IMR-90 (cell line): ENCODE measurements at regions not wholly inside any gene's neighbourhood (a gene's known extent, or its start where the extent isn't known, plus 50 kb on each side); places are given as distances from the start of the nearest gene placed in this dataset.

ENCODE experiments used
- ATAC-seq: fragments of 200-7000 bp; cut with Tn5 transposase; 2 replicates; pipeline ENCODE4 v1.9.1; 2020; ENCODE audit warnings: low read depth, mild to moderate bottlenecking, moderate library complexity
- BruUV-seq: library from RNA; stranded (reverse); fragments of 400-500 nt; replicated peaks from 2 replicates; lab custom pipeline; 2021; lab: Mats Ljungman, UMichigan
- CTCF ChIA-PET: fragments of 300-600 bp; formaldehyde crosslinking; extraction: SDS; loops from one replicate; lab custom pipeline; 2021; ENCODE audit warnings: antibody characterized with exemption; lab: Yijun Ruan, JAX
- POLR2A ChIA-PET: fragments of 300-600 bp; sonication (Branson Sonifier 250); formaldehyde crosslinking; loops from one replicate; lab custom pipeline; 2022; ENCODE audit warnings: antibody characterized with exemption; ENCODE audit not compliant: unreplicated experiment; lab: Charles Lee
- DNase-seq: peaks from one replicate; pipeline ENCODE4 v3.0.0; 2013
- H2AFZ ChIP-seq: replicated peaks from 2 replicates; pipeline ENCODE3; 2013; ENCODE audit warnings: low read length, mild to moderate bottlenecking; ENCODE audit not compliant: poor library complexity
- H2AK5ac ChIP-seq: 2 replicates; pipeline ENCODE4 v1.6.1; 2013; ENCODE audit warnings: low read depth, low read length, inconsistent platforms
- H2AK9ac ChIP-seq: replicated peaks from 2 replicates; pipeline ENCODE3; 2013; ENCODE audit warnings: mild to moderate bottlenecking, low read depth, low read length, moderate library complexity; ENCODE audit not compliant: poor library complexity
- H2BK120ac ChIP-seq: 2 replicates; pipeline ENCODE4 v1.6.1; 2013; ENCODE audit warnings: low read depth, low read length, inconsistent platforms
- H2BK15ac ChIP-seq: 3 replicates; pipeline ENCODE4 v1.6.1; 2013; ENCODE audit warnings: low read depth, low read length, inconsistent platforms
- H2BK20ac ChIP-seq: 2 replicates; pipeline ENCODE4 v1.6.1; 2013; ENCODE audit warnings: low read depth, mild to moderate bottlenecking, inconsistent platforms, low read length, moderate library complexity
- H2BK5ac ChIP-seq: 2 replicates; pipeline ENCODE4 v1.6.1; 2013; ENCODE audit warnings: mild to moderate bottlenecking, low read depth, low read length, inconsistent platforms; ENCODE audit not compliant: poor library complexity, severe bottlenecking
- H3K14ac ChIP-seq: replicated peaks from 2 replicates; pipeline ENCODE4 v1.6.1; 2013; ENCODE audit warnings: low read depth, low read length, inconsistent platforms
- H3K18ac ChIP-seq: 2 replicates; pipeline ENCODE4 v1.6.1; 2013; ENCODE audit warnings: low read depth, low read length, control low read depth
- H3K23ac ChIP-seq: 2 replicates; pipeline ENCODE4 v1.6.1; 2013; ENCODE audit warnings: low read depth, low read length, inconsistent platforms
- H3K27ac ChIP-seq: 2 replicates; pipeline ENCODE4 v1.5.1; 2013; ENCODE audit warnings: mild to moderate bottlenecking, control low read depth, low read length; ENCODE audit not compliant: insufficient read depth
- H3K27me3 ChIP-seq: 2 replicates; pipeline ENCODE4 v1.6.1; 2013; ENCODE audit warnings: low read length; ENCODE audit not compliant: control insufficient read depth, insufficient read depth
- H3K36me3 ChIP-seq: 2 replicates; pipeline ENCODE4 v1.6.1; 2013; ENCODE audit warnings: low read length, mixed read lengths; ENCODE audit not compliant: control insufficient read depth, insufficient read depth
- H3K4ac ChIP-seq: 2 replicates; pipeline ENCODE4 v1.6.1; 2013; ENCODE audit warnings: low read depth, low read length, inconsistent platforms
- H3K4me1 ChIP-seq: 2 replicates; pipeline ENCODE4 v1.6.1; 2013; ENCODE audit warnings: low read length, mixed read lengths; ENCODE audit not compliant: control insufficient read depth, insufficient read depth
- H3K4me2 ChIP-seq: 2 replicates; pipeline ENCODE4 v1.6.1; 2013; ENCODE audit warnings: low read depth, mild to moderate bottlenecking, control low read depth, low read length, moderate library complexity
- H3K4me3 ChIP-seq: 2 replicates; pipeline ENCODE4 v1.5.1; 2013; ENCODE audit warnings: low read depth, mild to moderate bottlenecking, control low read depth, low read length, moderate library complexity; ENCODE audit not compliant: insufficient read depth
- H3K56ac ChIP-seq: 2 replicates; pipeline ENCODE4 v1.6.1; 2013; ENCODE audit warnings: low read length, inconsistent platforms; ENCODE audit not compliant: insufficient read depth; ENCODE audit errors: extremely low read depth
- H3K79me1 ChIP-seq, 2 experiments: 2 replicates each; pipeline ENCODE4 v1.6.1; 2013; ENCODE audit warnings: low read length in 2 of 2, inconsistent platforms in 1 of 2, low read depth in 1 of 2
- H3K9ac ChIP-seq: 2 replicates; pipeline ENCODE4 v1.6.1; 2013; ENCODE audit warnings: low read depth, low read length, control low read depth
- H3K9me1 ChIP-seq: 2 replicates; pipeline ENCODE4 v1.6.1; 2013; ENCODE audit warnings: low read length, inconsistent platforms; ENCODE audit not compliant: insufficient read depth
- H3K9me3 ChIP-seq: 2 replicates; pipeline ENCODE4 v1.6.1; 2013; ENCODE audit warnings: low read length; ENCODE audit not compliant: control insufficient read depth, insufficient read depth
- H4K20me1 ChIP-seq: 2 replicates; pipeline ENCODE4 v1.6.1; 2013; ENCODE audit warnings: low read length, inconsistent platforms; ENCODE audit not compliant: insufficient read depth
- H4K5ac ChIP-seq: 2 replicates; pipeline ENCODE4 v1.6.1; 2013; ENCODE audit warnings: mild to moderate bottlenecking, low read depth, low read length, control low read depth
- H4K8ac ChIP-seq, 2 experiments: 2 replicates each; pipeline ENCODE4 v1.6.1; 2013; ENCODE audit warnings: low read depth in 2 of 2, low read length in 2 of 2, control low read depth in 1 of 2, inconsistent platforms in 1 of 2
- H4K91ac ChIP-seq: 2 replicates; pipeline ENCODE4 v1.6.1; 2013; ENCODE audit warnings: low read depth, low read length, inconsistent platforms; ENCODE audit not compliant: insufficient read depth
- POLR2A ChIP-seq: IDR thresholded peaks from 2 replicates; pipeline ENCODE4 v1.6.1; 2012; ENCODE audit warnings: mild to moderate bottlenecking, low read depth, low read length
- RFX5 ChIP-seq: IDR thresholded peaks from 2 replicates; pipeline ENCODE4 v1.8.0; 2012; ENCODE audit warnings: low read depth, mild to moderate bottlenecking, low read length, moderate library complexity
- WGBS, 2 experiments: methylation state at CpG; one replicate each; pipeline versions ENCODE4 v1.1.5 to v1.1.7; 2013; ENCODE audit warnings: missing lambda C conversion rate in 2 of 2; ENCODE audit not compliant: insufficient read length in 1 of 2; ENCODE audit errors: extremely low coverage in 2 of 2; 5-methylcytosine and 5-hydroxymethylcytosine counted together
- dilution Hi-C: fragments of 300-500 bp; cut with HindIII; formaldehyde crosslinking; loops from one replicate; pipeline ENCODE4 v1.14.3; 2018; ENCODE audit warnings: low sequenced_read_pairs; ENCODE audit not compliant: unreplicated experiment
- in situ Hi-C: fragments of 300-500 bp; cut with MboI; formaldehyde crosslinking; loops from 3 replicates; pipeline ENCODE4 v1.14.3; 2019; ENCODE audit warnings: low sequenced_read_pairs, inconsistent platforms, mixed read lengths
- intact Hi-C: fragments of 100-400 bp; cut with micrococcal nuclease; formaldehyde crosslinking; loops from 2 replicates; pipeline ENCODE4 v1.10.0; 2022

DNA sequence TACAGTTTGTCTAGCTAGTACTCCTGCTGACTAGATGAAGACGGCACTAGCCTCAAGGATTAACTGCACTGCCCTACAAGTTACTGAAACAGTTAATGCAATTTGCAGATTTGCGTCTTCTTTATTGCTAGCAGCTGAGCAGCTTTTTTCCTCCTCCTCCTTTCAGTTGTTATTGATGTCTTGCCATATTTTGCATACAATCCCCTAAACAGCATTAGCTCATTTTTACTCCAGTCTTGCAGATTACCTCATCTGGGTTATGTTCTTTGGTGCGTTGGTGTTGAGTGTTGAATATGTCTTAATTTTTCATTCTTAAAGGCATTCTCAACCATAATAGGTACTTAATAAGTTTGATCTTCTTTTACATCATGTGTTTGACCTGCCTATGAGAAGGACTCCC is 363.4 kb upstream of the LYPLAL1 start:
- DNase-seq (no peak), ATAC-seq (no peak)
- H3K56ac ChIP-seq = no peak overlapping the region
- no peak overlapping the region for H3K4ac ChIP-seq
- H2BK15ac ChIP-seq = no peak overlapping the region
- no peak overlapping the region for H2AK5ac ChIP-seq
- no peak overlapping the region for H2BK20ac ChIP-seq
- H3K9me1 ChIP-seq = no peaks in the 10 kb centered on the region
- no peak overlapping the region; the same call in 1 of the 2 replicates for H3K18ac ChIP-seq
- no peaks in the 10 kb centered on the region for H3K27me3 ChIP-seq
- no peak overlapping the region for H4K5ac ChIP-seq
- intact Hi-C loops = no loop called here
- H2BK5ac ChIP-seq = no peak overlapping the region
- no peak for TF ChIP-seq RFX5
- no peak for TF ChIP-seq POLR2A
- H4K20me1 ChIP-seq = no peaks in the 10 kb centered on the region
- in situ Hi-C loops = no loop called here
- H3K4me1 ChIP-seq = peaks cover 2% of the 10 kb centered on the region
- BruUV-seq = no TSS peak
- no peak overlapping the region for H3K27ac ChIP-seq
- no peak overlapping the region for H3K9ac ChIP-seq
- H3K79me1 ChIP-seq = no peaks in the 10 kb centered on the region
- no peaks in the 10 kb centered on the region for H3K36me3 ChIP-seq
- POLR2A ChIA-PET = no interaction called here
- dilution Hi-C loops = no loop called here
- H4K8ac ChIP-seq = no peak overlapping the region
- H3K4me3 ChIP-seq = no peak overlapping the region
- H4K91ac ChIP-seq = no peak overlapping the region
- 67% methylated on average over 1 of the region's 3 CpGs; no CpG with 5 or more reads in 1 of the 2 experiments for WGBS, 2 experiments
- H3K14ac ChIP-seq = no peak overlapping the region
- no peak overlapping the region for H2AK9ac ChIP-seq
- no peak overlapping the region for H3K4me2 ChIP-seq
- no peak overlapping the region for H3K23ac ChIP-seq
- CTCF ChIA-PET = interaction anchor here (1.5 kb wide), 1 partner anchor 15 kb away, joined by 3 read pairs; no protein-coding TSS in a partner anchor
- H2AFZ ChIP-seq = no peak overlapping the region
- no peaks in the 10 kb centered on the region for H3K9me3 ChIP-seq
- no peak overlapping the region for H2BK120ac ChIP-seq
